ENCODE measurements at regions not wholly inside any gene's neighbourhood (a gene's known extent, or its start where the extent isn't known, plus 50 kb on each side); places are given as distances from the start of the nearest gene placed in this dataset.

DNA sequence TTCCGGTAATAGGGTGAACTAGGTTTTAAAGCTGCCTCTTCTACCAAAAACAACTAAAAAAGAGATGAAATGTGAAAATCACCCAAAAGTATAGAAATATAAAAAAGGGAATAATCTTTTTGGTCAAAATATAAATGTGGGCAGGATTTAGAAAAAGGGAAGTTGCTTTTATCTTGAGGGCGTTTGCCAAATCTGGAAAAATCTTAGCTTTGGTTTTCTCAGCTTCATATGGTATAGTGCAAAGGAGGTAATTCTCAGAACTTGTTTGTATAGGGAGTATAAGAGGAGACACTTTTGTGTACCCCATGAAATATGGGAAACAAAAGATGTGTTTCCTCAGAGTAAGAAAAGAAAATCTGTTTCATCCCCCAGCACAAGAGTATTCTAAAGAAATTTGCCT is 54.2 kb upstream of the TRIM26 start (continued):
- TF ChIP-seq, protein P1, sequence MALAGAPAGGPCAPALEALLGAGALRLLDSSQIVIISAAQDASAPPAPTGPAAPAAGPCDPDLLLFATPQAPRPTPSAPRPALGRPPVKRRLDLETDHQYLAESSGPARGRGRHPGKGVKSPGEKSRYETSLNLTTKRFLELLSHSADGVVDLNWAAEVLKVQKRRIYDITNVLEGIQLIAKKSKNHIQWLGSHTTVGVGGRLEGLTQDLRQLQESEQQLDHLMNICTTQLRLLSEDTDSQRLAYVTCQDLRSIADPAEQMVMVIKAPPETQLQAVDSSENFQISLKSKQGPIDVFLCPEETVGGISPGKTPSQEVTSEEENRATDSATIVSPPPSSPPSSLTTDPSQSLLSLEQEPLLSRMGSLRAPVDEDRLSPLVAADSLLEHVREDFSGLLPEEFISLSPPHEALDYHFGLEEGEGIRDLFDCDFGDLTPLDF (CRISPR knock-in tag; IDR thresholded peaks at IDR 0.05) = no peak
- TF ChIP-seq NFATC4 (CRISPR knock-in tag; IDR thresholded peaks at IDR 0.05) = no peak
- no peak for TF ChIP-seq ZNF263 (CRISPR knock-in tag; IDR thresholded peaks at IDR 0.05; ENCODE audit: low read depth)
- TF ChIP-seq SOX15 (CRISPR knock-in tag; IDR thresholded peaks at IDR 0.05) = no peak
- TF ChIP-seq HMGA2 (CRISPR knock-in tag; IDR thresholded peaks at IDR 0.05) = no peak
- TF ChIP-seq SMAD4 (CRISPR knock-in tag; IDR thresholded peaks at IDR 0.05) = no peak

GRCh38 chr6:30265594-30265993 is 52.4 kb upstream of the TRIM26 start:
- Mint-ChIP-seq H3K36me3 (peaks cover 37% of the 10 kb centered on the region), H3K4me3 (no peak overlapping the region), H3K27ac (no peak overlapping the region), H3K27me3 (ENCODE audit: low read depth) (peaks cover 17% of the 10 kb centered on the region), H3K9me3 (peaks cover 8% of the 10 kb centered on the region), H3K4me1 (no peaks in the 10 kb centered on the region)
- ChIA-PET POLR2A (no interaction called here), CTCF (no interaction called here)
- DNase-seq (ENCODE audit: low spot score) = no peak
- no peak for TF ChIP-seq HMGA2 (CRISPR knock-in tag; IDR thresholded peaks at IDR 0.05)
- no peak for TF ChIP-seq CTCF (IDR thresholded peaks at IDR 0.05)
- TF ChIP-seq ERG (CRISPR knock-in tag; IDR thresholded peaks at IDR 0.05) = no peak
- no peak for TF ChIP-seq SMAD3 (CRISPR knock-in tag; IDR thresholded peaks at IDR 0.05; ENCODE audit: borderline replicate concordance)
- TF ChIP-seq NR3C1 (CRISPR knock-in tag; conservative IDR thresholded peaks at IDR 0.05; ENCODE audit: low read depth) = no peak
- no peak for TF ChIP-seq CREM (CRISPR knock-in tag; IDR thresholded peaks at IDR 0.05)
- TF ChIP-seq, protein P1 (CRISPR knock-in tag; IDR thresholded peaks at IDR 0.05) = no peak
- no peak for TF ChIP-seq NR1H2 (CRISPR knock-in tag; IDR thresholded peaks at IDR 0.05)
- no peak for TF ChIP-seq HMGXB4 (CRISPR knock-in tag; IDR thresholded peaks at IDR 0.05)
- no peak for TF ChIP-seq ZNF423 (CRISPR knock-in tag; IDR thresholded peaks at IDR 0.05)
- TF ChIP-seq GABPB1 (CRISPR knock-in tag; IDR thresholded peaks at IDR 0.05) = no peak
- no peak for ATAC-seq

GRCh38 chr6:30265181-30265580 is 52.0 kb upstream of the TRIM26 start:
- ChIA-PET CTCF (no interaction called here), POLR2A (no interaction called here)
- Mint-ChIP-seq H3K36me3 (peaks cover 40% of the 10 kb centered on the region), H3K4me3 (no peak overlapping the region), H3K27me3 (ENCODE audit: low read depth) (peaks cover 21% of the 10 kb centered on the region), H3K9me3 (peaks cover 8% of the 10 kb centered on the region), H3K27ac (no peak overlapping the region), H3K4me1 (peaks cover 2% of the 10 kb centered on the region; the same call in 1 of the 2 replicates)
- DNase-seq (ENCODE audit: low spot score) = no peak
- ATAC-seq = no peak
- TF ChIP-seq ZNF671 (CRISPR knock-in tag; IDR thresholded peaks at IDR 0.05) = no peak
- TF ChIP-seq NR2C2 (CRISPR knock-in tag; IDR thresholded peaks at IDR 0.05) = no peak
- no peak for TF ChIP-seq ZNF416 (CRISPR knock-in tag; IDR thresholded peaks at IDR 0.05)
- no peak for TF ChIP-seq ATF2 (CRISPR knock-in tag; IDR thresholded peaks at IDR 0.05; ENCODE audit: borderline replicate concordance, low read depth)
- TF ChIP-seq OVOL2 (CRISPR knock-in tag; IDR thresholded peaks at IDR 0.05; ENCODE audit: borderline replicate concordance) = no peak
- no peak for TF ChIP-seq PRDM15 (CRISPR knock-in tag; IDR thresholded peaks at IDR 0.05)
- no peak for TF ChIP-seq ZNF317 (CRISPR knock-in tag; IDR thresholded peaks at IDR 0.05; ENCODE audit: borderline replicate concordance, low read depth)

All from WTC11 (cell line).